HepG2 (cell line): ENCODE measurements at regions not wholly inside any gene's neighbourhood (a gene's known extent, or its start where the extent isn't known, plus 50 kb on each side); places are given as distances from the start of the nearest gene placed in this dataset.

ENCODE experiments used
- ATAC-seq: fragments of 200-7000 bp; cut with Tn5 transposase; 3 replicates; pipeline ENCODE4 v1.9.1; 2020; ENCODE audit warnings: mild to moderate bottlenecking, moderate library complexity
- BruUV-seq: library from RNA; stranded (reverse); fragments of 400-500 nt; replicated peaks from 2 replicates; lab custom pipeline; 2021; lab: Mats Ljungman, UMichigan
- CTCF ChIA-PET: fragments of 300-600 bp; formaldehyde crosslinking; extraction: SDS; loops from one replicate; lab custom pipeline; 2021; ENCODE audit warnings: low total read pairs, inconsistent platforms, low intra/inter-chr PET ratio; lab: Yijun Ruan, JAX
- POLR2A ChIA-PET: fragments of 350-600 bp; sonication (Branson Sonifier 250); formaldehyde crosslinking; loops from one replicate; lab custom pipeline; 2020; ENCODE audit warnings: antibody characterized with exemption, inconsistent platforms; lab: Yijun Ruan, JAX
- DNase-seq: peaks from one replicate; pipeline ENCODE4 v3.0.0-alpha.2; 2015; ENCODE audit warnings: low spot score
- FAIRE-seq: peaks from 3 replicates; lab custom pipeline; 2011; peaks lifted over from hg19 to GRCh38; lab: Jason Lieb, UNC
- H2AFZ ChIP-seq: one replicate; pipeline ENCODE4 v1.6.1; 2011; ENCODE audit warnings: low read length, inconsistent platforms
- H3K27ac ChIP-seq: fragments of 300-600 bp; 3 replicates; pipeline ENCODE4 v1.8.0; 2011; ENCODE audit warnings: mixed run types, mild to moderate bottlenecking, mixed read lengths, low read length, inconsistent platforms; ENCODE audit not compliant: insufficient read depth; ENCODE audit errors: extremely low read length
- H3K27me3 ChIP-seq, 2 experiments: fragments of 200-600 bp in 1 of 2; 2 replicates in 1 of 2; 3 replicates in 1 of 2; pipeline versions ENCODE4 v1.6.0 to v1.8.0; 2011; ENCODE audit warnings: low read length in 2 of 2, mild to moderate bottlenecking in 2 of 2, moderate library complexity in 2 of 2, inconsistent platforms in 1 of 2; ENCODE audit not compliant: insufficient read depth in 2 of 2, control insufficient read depth in 1 of 2
- H3K36me3 ChIP-seq, 2 experiments: fragments of 200-600 bp in 1 of 2; replicated peaks in 1 of 2; 2 replicates in 1 of 2; 3 replicates in 1 of 2; pipeline versions ENCODE4 v1.5.1 to v1.8.0; 2011; ENCODE audit warnings: low read length in 2 of 2, inconsistent platforms in 1 of 2; ENCODE audit not compliant: insufficient read depth in 2 of 2, control insufficient read depth in 1 of 2
- H3K4me1 ChIP-seq: 2 replicates; pipeline ENCODE4 v1.5.1; 2012; ENCODE audit warnings: low read length, inconsistent platforms; ENCODE audit not compliant: insufficient read depth
- H3K4me2 ChIP-seq: 2 replicates; pipeline ENCODE4 v1.6.0; 2011; ENCODE audit warnings: low read depth, low read length, inconsistent platforms
- H3K4me3 ChIP-seq, 3 experiments: fragments of 200-600 bp in 1 of 3; sonication (generic), shearing (Covaris generic) in 1 of 3; replicated peaks in 1 of 3; 2 replicates each; pipeline ENCODE4 v1.5.1; 2011 to 2016; ENCODE audit warnings: low read length in 3 of 3, inconsistent platforms in 2 of 3, low read depth in 2 of 3, mild to moderate bottlenecking in 2 of 3, control low read depth in 1 of 3, mixed read lengths in 1 of 3; ENCODE audit not compliant: insufficient read depth in 1 of 3
- H3K79me2 ChIP-seq: one replicate; pipeline ENCODE4 v1.6.1; 2011; ENCODE audit warnings: low read length, inconsistent platforms; ENCODE audit not compliant: insufficient read depth
- H3K9ac ChIP-seq: 2 replicates; pipeline ENCODE4 v1.6.0; 2011; ENCODE audit warnings: mild to moderate bottlenecking, low read depth, low read length, inconsistent platforms; ENCODE audit not compliant: insufficient read depth
- H3K9me3 ChIP-seq: 2 replicates; pipeline ENCODE4 v1.5.1; 2012; ENCODE audit warnings: mild to moderate bottlenecking, low read length
- H4K20me1 ChIP-seq: 2 replicates; pipeline ENCODE4 v1.6.0; 2011; ENCODE audit warnings: inconsistent platforms, mild to moderate bottlenecking, low read length, moderate library complexity; ENCODE audit not compliant: insufficient read depth
- ELF1 ChIP-seq: sonication (generic); formaldehyde crosslinking; IDR thresholded peaks from 2 replicates; pipeline ENCODE4 v1.4.0; 2020; ENCODE audit warnings: missing genetic modification reagents
- GTF2F1 ChIP-seq: fragments of 150-350 bp; IDR thresholded peaks from 2 replicates; pipeline ENCODE4 v1.6.1; 2014; ENCODE audit warnings: low read length
- JUNB ChIP-seq: sonication (generic); formaldehyde crosslinking; IDR thresholded peaks from 2 replicates; pipeline ENCODE4 v1.8.0; 2022; ENCODE audit warnings: missing genetic modification reagents, mild to moderate bottlenecking, borderline replicate concordance
- RBM39 ChIP-seq: fragments of 200-400 bp; formaldehyde crosslinking; IDR thresholded peaks from one replicate; pipeline ENCODE4 v1.6.1; 2018; ENCODE audit warnings: antibody characterized with exemption, mild to moderate bottlenecking, low read depth, low read length; ENCODE audit not compliant: poor library complexity, severe bottlenecking
- RFX1 ChIP-seq: fragments of 450-650 bp; IDR thresholded peaks from 2 replicates; pipeline ENCODE4 v1.6.1; 2017
- SALL2 ChIP-seq: sonication (generic); formaldehyde crosslinking; IDR thresholded peaks from 2 replicates; pipeline ENCODE4 v1.8.1; 2023; ENCODE audit warnings: mild to moderate bottlenecking, missing genetic modification reagents, inconsistent platforms
- WIZ ChIP-seq: sonication (generic); formaldehyde crosslinking; IDR thresholded peaks from 2 replicates; pipeline ENCODE4 v1.5.1; 2020; ENCODE audit warnings: mild to moderate bottlenecking, missing genetic modification reagents
- ZNF354B ChIP-seq: sonication (generic); formaldehyde crosslinking; IDR thresholded peaks from 2 replicates; pipeline ENCODE4 v1.8.0; 2022; ENCODE audit warnings: mild to moderate bottlenecking, missing genetic modification reagents
- ZNF570 ChIP-seq: sonication (generic); formaldehyde crosslinking; IDR thresholded peaks from 2 replicates; pipeline ENCODE4 v1.4.0; 2020; ENCODE audit warnings: mild to moderate bottlenecking, missing genetic modification reagents, borderline replicate concordance
- ZNF614 ChIP-seq: IDR thresholded peaks from 2 replicates; pipeline ENCODE4 v1.6.1; 2018; ENCODE audit warnings: missing biosample characterization, missing genetic modification reagents, inconsistent platforms, borderline replicate concordance
- WGBS: methylation state at CpG from one replicate; pipeline ENCODE4 v1.1.6; 2017; ENCODE audit warnings: low lambda C conversion rate; 5-methylcytosine and 5-hydroxymethylcytosine counted together
- in situ Hi-C: cut with HindIII; loops from 2 replicates; pipeline ENCODE4 v1.10.0; 2017; ENCODE audit warnings: low pct_unique_long_range_greater_than_20kb; ENCODE audit not compliant: extremely low pct_ligation_motif_present
- intact Hi-C: fragments of 100-400 bp; cut with micrococcal nuclease; formaldehyde crosslinking; loops from one replicate; pipeline ENCODE4 v1.10.0; 2022; ENCODE audit not compliant: unreplicated experiment
- TF ChIP-seq, protein P1 (sequence below): sonication (generic); formaldehyde crosslinking; IDR thresholded peaks from 2 replicates; pipeline ENCODE4 v1.9.0; 2021; ENCODE audit warnings: missing genetic modification reagents, borderline replicate concordance

DNA sequence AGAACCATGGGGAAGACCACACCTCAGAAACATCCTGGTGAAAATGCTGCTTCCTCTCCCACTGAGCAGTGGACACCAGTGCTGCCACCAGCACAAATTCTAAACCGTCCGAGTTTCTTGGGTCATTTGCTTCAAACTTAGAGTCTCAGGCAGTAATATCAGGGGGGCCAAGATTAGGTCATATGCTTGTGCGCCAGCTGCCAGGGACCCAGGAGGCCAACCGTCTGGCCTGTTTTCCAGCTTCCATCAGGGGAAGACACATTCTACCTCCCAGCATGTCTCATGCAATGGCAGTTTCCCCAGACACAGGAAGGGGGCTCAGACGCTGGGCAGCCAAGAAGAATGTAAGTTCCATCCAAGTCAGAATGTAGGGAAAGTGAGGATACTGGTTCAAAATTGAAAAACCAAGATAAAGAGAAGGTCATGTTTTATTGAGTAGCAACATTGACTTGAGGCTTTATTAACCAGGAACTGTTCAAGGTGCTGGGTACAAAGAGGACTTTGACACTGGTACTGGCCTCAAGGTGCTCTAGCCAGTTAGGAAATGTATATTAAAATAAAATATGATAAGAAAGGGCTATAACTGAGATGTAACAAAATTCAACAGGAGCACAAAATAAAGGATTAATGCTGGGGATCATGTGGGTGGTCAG lies 59.7 kb upstream of the EED start:
- H3K9ac ChIP-seq: no peak overlapping the region
- H3K4me2 ChIP-seq: no peak overlapping the region
- DNase-seq (no peak), ATAC-seq (no peak), FAIRE-seq (no peak)
- H2AFZ ChIP-seq: no peak overlapping the region
- ChIA-PET CTCF (no interaction called here), POLR2A (interaction anchor here (2.0 kb wide), 1 partner anchor 116 kb away, joined by 5 read pairs; the partner anchor contains the start of gene PICALM)
- H3K4me3 ChIP-seq: no peak overlapping the region
- in situ Hi-C loops (no loop called here), intact Hi-C loops (no loop called here)
- no peaks in the 10 kb centered on the region for H4K20me1 ChIP-seq
- 50% methylated on average over 5 of the region's 5 CpGs for WGBS
- H3K36me3 ChIP-seq: no peaks in the 10 kb centered on the region
- H3K9me3 ChIP-seq: no peaks in the 10 kb centered on the region
- peaks cover 0 to 11% of the 10 kb centered on the region in 2 experiments; a peak in 2 of 5 replicates for H3K27me3 ChIP-seq
- peaks cover 13% of the 10 kb centered on the region for H3K4me1 ChIP-seq
- no peak overlapping the region for H3K27ac ChIP-seq
- BruUV-seq: no TSS peak
- no peaks in the 10 kb centered on the region for H3K79me2 ChIP-seq
- TF ChIP-seq WIZ (no peak), RFX1 (no peak), ZNF354B (CRISPR knock-in tag) (no peak), RBM39 (no peak), GTF2F1 (no peak), ZNF570 (no peak), JUNB (CRISPR knock-in tag) (no peak), ELF1 (no peak), SALL2 (CRISPR knock-in tag) (no peak), ZNF614 (CRISPR knock-in tag) (no peak)
- TF ChIP-seq, protein P1, sequence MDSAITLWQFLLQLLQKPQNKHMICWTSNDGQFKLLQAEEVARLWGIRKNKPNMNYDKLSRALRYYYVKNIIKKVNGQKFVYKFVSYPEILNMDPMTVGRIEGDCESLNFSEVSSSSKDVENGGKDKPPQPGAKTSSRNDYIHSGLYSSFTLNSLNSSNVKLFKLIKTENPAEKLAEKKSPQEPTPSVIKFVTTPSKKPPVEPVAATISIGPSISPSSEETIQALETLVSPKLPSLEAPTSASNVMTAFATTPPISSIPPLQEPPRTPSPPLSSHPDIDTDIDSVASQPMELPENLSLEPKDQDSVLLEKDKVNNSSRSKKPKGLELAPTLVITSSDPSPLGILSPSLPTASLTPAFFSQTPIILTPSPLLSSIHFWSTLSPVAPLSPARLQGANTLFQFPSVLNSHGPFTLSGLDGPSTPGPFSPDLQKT (CRISPR knock-in tag): no peak
